HL-60/S4 treated with phorbol 12-myristate 13-acetate at 8.2 ng/mL for 4 days and 3 days (cell line): ENCODE measurements at regions not wholly inside any gene's neighbourhood (a gene's known extent, or its start where the extent isn't known, plus 50 kb on each side); places are given as distances from the start of the nearest gene placed in this dataset.
"Not testable (repeated sequence)": the region's sequence is repeated elsewhere in the genome, so short reads cannot be mapped to it uniquely, and the experiment has no call there.

Experiments
- in situ Hi-C: fragments of 300-500 bp; cut with MboI; formaldehyde crosslinking; loops from 2 replicates; pipeline ENCODE4 v1.15.0; 2022; ENCODE audit warnings: low sequenced_read_pairs

- in situ Hi-C loops, result no loop called here
These were observed 281.9 kb downstream of the UTRN start for GRCh38 chr6:144566868-144567615.

- in situ Hi-C loops, result no loop called here
These were observed 283.1 kb downstream of the UTRN start for GRCh38 chr6:144568241-144568640.

- in situ Hi-C loops, result not testable (repeated sequence)
These were observed 287.4 kb downstream of the UTRN start for GRCh38 chr6:144572541-144572940.

DNA sequence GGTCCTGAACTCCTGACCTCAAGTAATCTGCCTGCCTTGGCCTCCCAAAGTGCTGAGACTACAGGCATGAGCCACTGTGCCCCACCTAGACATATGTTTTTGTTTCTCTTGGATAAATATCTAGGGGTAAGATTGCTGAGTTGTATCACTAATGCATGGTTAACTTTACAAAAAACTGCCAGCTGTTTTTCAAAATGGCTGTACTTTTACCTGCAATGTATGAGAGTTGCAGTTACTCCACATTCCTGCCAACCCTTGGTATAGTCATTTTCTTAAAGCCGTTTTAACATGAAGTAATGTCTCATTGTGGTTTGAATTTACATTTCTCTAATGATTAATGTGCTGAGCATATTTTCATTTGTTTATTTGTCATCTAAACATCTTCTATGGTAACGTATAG lies 289.7 kb downstream of the UTRN start:
- in situ Hi-C loops, result loop anchor here (25.0 kb wide), 1 partner anchor 638 kb away; no protein-coding TSS in a partner anchor

- in situ Hi-C loops, result loop anchor here (25.0 kb wide), 1 partner anchor 637 kb away; no protein-coding TSS in a partner anchor
These were observed 290.2 kb downstream of the UTRN start for GRCh38 chr6:144575327-144575726.

- in situ Hi-C loops, result loop anchor here (25.0 kb wide), 1 partner anchor 635 kb away; no protein-coding TSS in a partner anchor
These were observed 291.7 kb downstream of the UTRN start for GRCh38 chr6:144576871-144577270.

- in situ Hi-C loops, result loop anchor here (25.0 kb wide), 1 partner anchor 634 kb away; no protein-coding TSS in a partner anchor
These were observed 293.5 kb downstream of the UTRN start for GRCh38 chr6:144578385-144579350.

DNA sequence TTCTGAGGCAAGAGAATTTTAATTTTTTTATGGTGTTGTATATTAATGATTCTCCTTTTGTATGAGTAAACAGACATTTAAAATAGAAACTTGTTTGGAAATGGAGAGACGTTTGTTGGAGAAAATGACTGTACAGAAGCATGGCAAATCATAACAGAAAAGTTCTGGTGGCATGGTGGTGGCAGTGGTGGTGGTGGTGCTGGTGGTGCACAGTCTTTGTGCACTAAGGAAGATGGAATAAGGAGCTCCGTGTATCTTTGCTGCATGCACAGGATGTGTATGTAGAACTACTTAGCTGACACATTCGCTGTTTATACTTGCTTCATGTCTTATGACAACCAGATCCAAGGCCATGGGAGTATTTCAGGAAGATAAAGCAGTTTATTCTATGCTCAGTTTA lies 294.9 kb downstream of the UTRN start:
- in situ Hi-C loops, result loop anchor here (10.0 to 25.0 kb wide), 2 partner anchors 355 to 632 kb away; no protein-coding TSS in a partner anchor

DNA sequence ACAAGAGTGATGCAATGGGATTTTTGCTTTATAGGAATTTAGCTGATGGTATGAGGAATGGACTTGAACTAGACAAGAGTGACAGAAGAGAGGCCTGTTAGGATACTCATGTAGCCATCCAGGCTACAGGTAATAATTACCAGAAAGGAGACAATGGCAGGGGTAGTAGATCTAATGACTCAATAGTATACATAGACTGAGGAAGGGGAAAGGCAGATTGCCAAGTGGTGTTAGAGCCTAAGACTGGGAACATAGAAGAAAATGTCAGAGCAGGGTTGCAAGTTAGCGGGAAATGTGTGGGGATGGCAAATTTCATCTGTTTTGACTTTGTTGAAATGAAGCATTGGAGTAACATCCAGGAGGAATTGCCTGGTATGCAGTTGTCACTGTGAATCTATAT lies 295.6 kb downstream of the UTRN start:
- in situ Hi-C loops, result loop anchor here (10.0 to 25.0 kb wide), 2 partner anchors 354 to 632 kb away; no protein-coding TSS in a partner anchor

DNA sequence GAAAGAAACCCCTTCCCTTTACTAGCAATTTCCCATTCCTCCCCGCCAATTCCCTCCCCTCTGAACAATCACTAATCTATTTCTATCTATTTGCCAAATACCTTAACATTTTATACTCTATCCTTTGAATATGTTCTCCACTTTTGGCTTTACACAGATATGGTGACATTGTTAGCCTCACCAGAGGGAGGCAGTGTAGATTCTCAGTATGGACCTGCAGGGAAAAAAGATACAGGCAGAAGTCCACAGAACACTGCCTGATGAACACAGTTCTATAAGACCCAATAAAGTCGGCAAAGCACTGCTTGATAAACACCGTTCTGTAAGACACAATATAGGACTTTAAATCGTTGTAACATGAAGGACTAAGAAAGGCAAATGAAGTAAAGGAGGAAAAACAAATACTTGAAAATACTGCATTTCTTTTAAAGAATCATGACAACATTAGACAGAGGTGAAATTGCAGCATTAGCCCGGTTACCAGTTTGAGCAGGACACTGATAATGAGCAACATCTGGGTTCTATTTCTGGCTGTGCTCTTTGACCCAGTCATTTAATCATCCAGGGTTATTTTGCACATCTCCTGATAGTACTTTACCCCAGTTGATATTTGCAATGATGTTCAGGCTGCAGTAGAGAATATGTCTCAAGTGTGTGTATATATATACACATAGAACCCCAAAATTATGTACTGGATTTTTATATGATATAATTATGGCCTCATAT lies 296.8 kb downstream of the UTRN start:
- in situ Hi-C loops, result loop anchor here (10.0 to 25.0 kb wide), 2 partner anchors 353 to 630 kb away; no protein-coding TSS in a partner anchor

- in situ Hi-C loops, result loop anchor here (10.0 to 25.0 kb wide), 2 partner anchors 352 to 629 kb away; no protein-coding TSS in a partner anchor
These were observed 297.9 kb downstream of the UTRN start for GRCh38 chr6:144582939-144583613.

DNA sequence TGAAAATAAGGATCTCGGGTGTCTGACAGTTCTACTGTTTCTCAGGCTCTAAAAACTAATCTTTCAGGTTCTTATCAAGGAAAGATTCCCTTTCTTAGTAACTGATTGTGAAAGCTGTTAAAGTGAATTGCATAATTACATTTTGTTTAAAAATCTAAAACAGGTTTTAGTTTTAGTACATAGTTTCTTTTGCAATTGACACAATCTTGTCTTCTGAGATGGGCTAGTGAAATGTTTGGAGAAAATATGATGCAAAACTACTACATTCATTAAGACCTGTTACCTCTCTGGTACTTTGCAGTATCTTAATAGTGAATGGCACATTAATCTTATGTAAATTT lies 298.4 kb downstream of the UTRN start:
- in situ Hi-C loops, result loop anchor here (10.0 to 25.0 kb wide), 2 partner anchors 351 to 629 kb away; no protein-coding TSS in a partner anchor

DNA sequence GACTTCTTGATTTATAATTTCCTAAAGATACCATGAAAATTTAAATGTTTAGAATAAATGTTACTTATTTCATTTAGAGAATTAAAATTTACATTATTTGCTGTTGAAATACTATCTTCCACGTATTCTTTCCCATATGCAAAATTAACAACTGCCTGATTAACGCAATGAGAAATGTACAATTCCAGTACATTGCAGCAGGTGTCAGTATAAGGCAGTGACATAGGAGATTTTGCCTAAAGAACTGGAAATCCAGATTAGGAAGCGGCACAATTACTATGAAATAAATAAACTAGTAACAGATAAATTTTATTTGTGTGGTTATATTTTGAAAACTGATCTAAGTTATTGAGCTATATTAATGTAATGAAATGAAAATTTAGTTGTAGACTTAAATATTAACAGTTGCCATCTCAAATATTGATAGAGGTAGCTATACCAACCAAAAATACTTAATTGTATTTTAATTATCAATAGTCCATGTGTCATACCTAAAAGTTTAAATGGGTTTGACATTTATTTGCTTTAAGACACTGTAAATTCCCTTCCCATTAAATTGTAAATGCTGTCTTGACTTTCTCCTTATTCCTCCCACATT lies 300.2 kb downstream of the UTRN start:
- in situ Hi-C loops, result loop anchor here (10.0 to 25.0 kb wide), 2 partner anchors 349 to 627 kb away; no protein-coding TSS in a partner anchor

GRCh38 chr6:144586986-144587385 lies 301.9 kb downstream of the UTRN start:
- in situ Hi-C loops, result loop anchor here (10.0 to 25.0 kb wide), 2 partner anchors 348 to 625 kb away; no protein-coding TSS in a partner anchor

DNA sequence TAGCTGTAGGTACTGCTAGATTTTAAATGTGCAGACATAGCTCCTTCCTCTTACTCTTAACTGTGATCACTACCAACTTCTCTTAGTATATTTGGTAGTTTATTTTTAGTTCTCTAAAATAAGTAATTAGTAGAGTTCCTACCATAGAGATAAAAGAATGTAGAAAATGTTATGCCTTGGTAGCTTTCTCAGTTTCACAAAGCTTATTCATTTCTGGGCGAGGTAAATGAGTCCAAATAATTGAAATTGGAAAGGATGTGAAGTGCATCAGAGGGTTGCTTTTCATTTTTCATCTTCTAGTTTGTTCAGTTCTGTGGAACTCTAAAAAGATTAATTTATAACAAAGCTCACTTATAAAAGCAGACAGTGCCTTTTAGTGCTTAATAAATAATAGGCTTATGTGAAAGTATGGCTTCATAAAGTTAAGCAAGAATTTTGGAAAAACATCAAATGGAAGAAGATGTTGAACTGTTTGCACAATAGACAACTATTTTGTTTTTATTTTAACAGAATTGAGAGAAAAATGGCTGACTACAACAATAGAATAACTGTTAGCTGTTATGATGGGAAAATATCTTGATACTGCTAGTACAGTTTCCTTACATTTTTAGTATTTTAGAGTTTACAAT lies 303.7 kb downstream of the UTRN start:
- in situ Hi-C loops, result loop anchor here (10.0 to 25.0 kb wide), 2 partner anchors 346 to 623 kb away; no protein-coding TSS in a partner anchor

DNA sequence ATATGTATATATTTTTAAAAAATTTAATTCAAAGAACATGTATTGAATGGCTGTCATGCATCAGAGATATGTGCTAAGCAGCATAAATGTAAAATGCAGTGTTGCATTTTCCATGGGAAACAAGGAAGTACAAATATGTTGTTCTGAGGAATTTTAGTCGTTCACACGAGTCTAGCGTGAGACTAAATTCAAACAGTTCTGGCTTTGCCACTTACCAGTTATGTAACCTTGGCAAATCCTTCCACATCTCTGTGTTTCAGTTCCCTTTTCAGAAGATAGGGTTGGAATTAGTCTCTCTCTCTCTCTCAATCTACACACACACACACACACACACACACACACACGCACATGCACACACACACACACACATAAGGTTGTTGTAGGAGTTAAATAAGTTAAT lies 305.4 kb downstream of the UTRN start:
- in situ Hi-C loops, result loop anchor here (25.0 kb wide), 1 partner anchor 622 kb away; no protein-coding TSS in a partner anchor

GRCh38 chr6:144593392-144593791 lies 308.3 kb downstream of the UTRN start:
- in situ Hi-C loops, result loop anchor here (25.0 kb wide), 1 partner anchor 619 kb away; no protein-coding TSS in a partner anchor

DNA sequence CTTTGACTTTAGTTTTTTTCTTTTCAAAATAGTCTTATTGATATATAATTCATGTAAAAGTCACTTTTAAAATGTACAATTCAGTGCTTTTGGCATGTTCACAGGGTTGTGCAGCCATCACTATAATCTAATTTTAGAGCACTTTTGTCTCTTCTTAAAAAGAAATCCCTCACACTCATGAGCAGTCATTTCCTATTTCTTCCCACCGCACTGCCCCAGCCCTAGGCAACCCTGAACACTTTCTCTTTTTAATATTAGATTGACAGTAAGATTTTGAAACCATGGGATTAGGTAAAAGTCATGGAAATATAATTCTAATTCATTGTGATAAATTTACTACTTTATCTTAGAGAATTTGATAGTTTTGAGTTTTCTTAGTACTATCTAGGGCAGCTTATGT lies 309.4 kb downstream of the UTRN start:
- in situ Hi-C loops, result loop anchor here (25.0 kb wide), 1 partner anchor 618 kb away; no protein-coding TSS in a partner anchor

DNA sequence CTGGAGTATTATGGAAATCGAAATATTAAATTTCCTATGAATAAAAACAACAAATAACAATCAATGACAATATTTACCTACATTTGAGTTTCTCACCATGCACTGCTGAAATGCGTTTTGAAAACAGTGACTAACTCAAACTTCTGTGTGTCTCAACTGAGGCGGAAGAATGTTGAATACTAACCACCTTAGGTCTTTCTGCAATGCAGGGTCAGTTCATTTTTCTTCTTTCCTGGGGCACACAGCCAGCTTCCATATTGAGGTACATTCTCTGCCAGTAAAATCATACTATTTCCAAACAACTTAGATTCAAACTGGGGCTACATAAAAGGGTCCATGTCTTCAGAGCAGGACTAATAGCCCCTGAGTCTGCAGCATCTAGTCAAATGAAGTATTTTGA lies 310.1 kb downstream of the UTRN start:
- in situ Hi-C loops, result loop anchor here (25.0 kb wide), 1 partner anchor 617 kb away; no protein-coding TSS in a partner anchor
